ENCODE measurements at regions not wholly inside any gene's neighbourhood (a gene's known extent, or its start where the extent isn't known, plus 50 kb on each side); places are given as distances from the start of the nearest gene placed in this dataset.
"Not testable (repeated sequence)": the region's sequence is repeated elsewhere in the genome, so short reads cannot be mapped to it uniquely, and the experiment has no call there.

- no peaks in the 10 kb centered on the region for H3K4me1 ChIP-seq (ENCODE audit: control insufficient read depth, insufficient read depth, low read length, poor library complexity, severe bottlenecking)
- H3K36me3 ChIP-seq (ENCODE audit: control insufficient read depth, insufficient read depth, low read length): no peaks in the 10 kb centered on the region
- H3K9me3 ChIP-seq (ENCODE audit: control insufficient read depth, low read length): no peaks in the 10 kb centered on the region
Observed at GRCh38 chr2:21763501-21763900, 639.7 kb downstream of the TDRD15 start.

DNA sequence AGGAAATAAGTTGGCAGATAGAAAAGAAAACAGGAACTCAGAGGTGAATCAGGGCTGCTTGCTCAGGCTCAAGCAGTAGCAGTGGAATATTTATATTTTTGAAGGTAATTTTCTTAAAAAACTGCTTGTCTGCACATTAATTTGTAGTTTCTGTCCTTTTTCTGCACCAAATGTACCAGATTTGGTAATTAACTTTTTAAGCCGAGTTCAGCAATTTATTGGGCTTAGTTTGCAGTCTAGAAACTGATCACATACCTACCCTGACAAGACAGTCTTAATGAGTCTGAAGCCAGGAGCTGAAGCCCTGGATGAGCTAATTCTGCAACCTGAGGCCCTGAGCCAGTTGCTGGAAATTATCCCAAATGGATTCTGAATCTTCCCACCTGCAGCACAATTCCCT is 647.0 kb downstream of the TDRD15 start:
- no peak overlapping the region for H3K27ac ChIP-seq (ENCODE audit: low read depth, low read length, severe bottlenecking)
- WGBS, 2 experiments (ENCODE audit: insufficient coverage in 2 of 2): 100% methylated on average over 1 of the region's 1 CpG; no CpG with 5 or more reads in 1 of the 2 experiments
- no peaks in the 10 kb centered on the region for H3K36me3 ChIP-seq (ENCODE audit: control insufficient read depth, insufficient read depth, low read length)
- H3K4me1 ChIP-seq (ENCODE audit: control insufficient read depth, insufficient read depth, low read length, poor library complexity, severe bottlenecking): no peaks in the 10 kb centered on the region
- H3K4me3 ChIP-seq (ENCODE audit: extremely low read depth, insufficient read depth, low read length, poor library complexity, severe bottlenecking): no peak overlapping the region
- no peaks in the 10 kb centered on the region for H3K9me3 ChIP-seq (ENCODE audit: control insufficient read depth, low read length)

More at GRCh38 chr2:21763501-21763900, 639.7 kb downstream of the TDRD15 start:
- H3K27ac ChIP-seq (ENCODE audit: low read depth, low read length, severe bottlenecking): no peak overlapping the region
- H3K4me3 ChIP-seq (ENCODE audit: extremely low read depth, insufficient read depth, low read length, poor library complexity, severe bottlenecking): no peak overlapping the region

DNA sequence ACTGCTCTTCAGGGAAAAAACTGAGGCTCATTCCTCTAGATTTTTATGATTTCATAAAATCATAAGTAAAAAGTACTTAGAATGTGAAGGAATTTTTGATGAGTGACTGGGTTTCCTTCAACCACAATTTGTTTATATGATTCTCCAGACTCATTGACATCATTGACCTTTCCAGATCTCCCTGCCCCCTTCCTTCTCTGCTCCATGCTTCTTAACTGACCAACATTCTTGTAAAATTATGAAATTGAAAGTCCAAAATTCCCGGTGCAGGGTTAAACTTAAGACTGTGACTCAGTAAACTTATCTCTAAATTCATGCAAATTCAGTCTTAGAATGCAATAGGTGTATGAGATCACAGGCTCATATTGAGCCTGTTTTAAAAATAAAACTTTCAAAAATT is 648.9 kb downstream of the TDRD15 start:
- no CpG with 5 or more reads among the region's 1 CpG for WGBS, 2 experiments (ENCODE audit: insufficient coverage in 2 of 2)

GRCh38 chr2:21773168-21773567 is 649.4 kb downstream of the TDRD15 start:
- Histone ChIP-seq H3K4me1 (ENCODE audit: control insufficient read depth, insufficient read depth, low read length, poor library complexity, severe bottlenecking) (no peaks in the 10 kb centered on the region), H3K27ac (ENCODE audit: low read depth, low read length, severe bottlenecking) (no peak overlapping the region), H3K36me3 (ENCODE audit: control insufficient read depth, insufficient read depth, low read length) (no peaks in the 10 kb centered on the region), H3K9me3 (ENCODE audit: control insufficient read depth, low read length) (no peaks in the 10 kb centered on the region), H3K4me3 (ENCODE audit: extremely low read depth, insufficient read depth, low read length, poor library complexity, severe bottlenecking) (no peak overlapping the region)

More for the DNA sequence above, 648.9 kb downstream of the TDRD15 start:
- Histone ChIP-seq H3K4me3 (ENCODE audit: extremely low read depth, insufficient read depth, low read length, poor library complexity, severe bottlenecking) (no peak overlapping the region), H3K36me3 (ENCODE audit: control insufficient read depth, insufficient read depth, low read length) (no peaks in the 10 kb centered on the region), H3K9me3 (ENCODE audit: control insufficient read depth, low read length) (no peaks in the 10 kb centered on the region), H3K27ac (ENCODE audit: low read depth, low read length, severe bottlenecking) (no peak overlapping the region), H3K4me1 (ENCODE audit: control insufficient read depth, insufficient read depth, low read length, poor library complexity, severe bottlenecking) (no peaks in the 10 kb centered on the region)

GRCh38 chr2:21774691-21775368 is 651.1 kb downstream of the TDRD15 start:
- Histone ChIP-seq H3K27ac (ENCODE audit: low read depth, low read length, severe bottlenecking) (no peak overlapping the region), H3K4me3 (ENCODE audit: extremely low read depth, insufficient read depth, low read length, poor library complexity, severe bottlenecking) (no peak overlapping the region), H3K4me1 (ENCODE audit: control insufficient read depth, insufficient read depth, low read length, poor library complexity, severe bottlenecking) (no peaks in the 10 kb centered on the region), H3K36me3 (ENCODE audit: control insufficient read depth, insufficient read depth, low read length) (no peaks in the 10 kb centered on the region), H3K9me3 (ENCODE audit: control insufficient read depth, low read length) (no peaks in the 10 kb centered on the region)
- 40 to 60% methylated on average over 3 of the region's 6 CpGs for WGBS, 2 experiments (ENCODE audit: insufficient coverage in 2 of 2)

- no peak overlapping the region for H3K27ac ChIP-seq (ENCODE audit: low read depth, low read length, severe bottlenecking)
- no peaks in the 10 kb centered on the region for H3K36me3 ChIP-seq (ENCODE audit: control insufficient read depth, insufficient read depth, low read length)
- no peaks in the 10 kb centered on the region for H3K4me1 ChIP-seq (ENCODE audit: control insufficient read depth, insufficient read depth, low read length, poor library complexity, severe bottlenecking)
- WGBS, 2 experiments (ENCODE audit: insufficient coverage in 2 of 2): 100% methylated on average over 1 of the region's 1 CpG; no CpG with 5 or more reads in 1 of the 2 experiments
- no peaks in the 10 kb centered on the region for H3K9me3 ChIP-seq (ENCODE audit: control insufficient read depth, low read length)
- no peak overlapping the region for H3K4me3 ChIP-seq (ENCODE audit: extremely low read depth, insufficient read depth, low read length, poor library complexity, severe bottlenecking)
Observed at GRCh38 chr2:21779786-21780185, 656.0 kb downstream of the TDRD15 start.

- H3K4me1 ChIP-seq (ENCODE audit: control insufficient read depth, insufficient read depth, low read length, poor library complexity, severe bottlenecking): no peaks in the 10 kb centered on the region
- no peak overlapping the region for H3K27ac ChIP-seq (ENCODE audit: low read depth, low read length, severe bottlenecking)
- H3K36me3 ChIP-seq (ENCODE audit: control insufficient read depth, insufficient read depth, low read length): no peaks in the 10 kb centered on the region
- no peaks in the 10 kb centered on the region for H3K9me3 ChIP-seq (ENCODE audit: control insufficient read depth, low read length)
- H3K4me3 ChIP-seq (ENCODE audit: extremely low read depth, insufficient read depth, low read length, poor library complexity, severe bottlenecking): no peak overlapping the region
- WGBS, 2 experiments (ENCODE audit: insufficient coverage in 2 of 2): 82 to 100% methylated on average over 2 of the region's 2 CpGs
Observed at GRCh38 chr2:21781962-21782361, 658.2 kb downstream of the TDRD15 start.

- Histone ChIP-seq H3K9me3 (ENCODE audit: control insufficient read depth, low read length) (no peaks in the 10 kb centered on the region), H3K4me1 (ENCODE audit: control insufficient read depth, insufficient read depth, low read length, poor library complexity, severe bottlenecking) (no peaks in the 10 kb centered on the region), H3K4me3 (ENCODE audit: extremely low read depth, insufficient read depth, low read length, poor library complexity, severe bottlenecking) (no peak overlapping the region), H3K36me3 (ENCODE audit: control insufficient read depth, insufficient read depth, low read length) (no peaks in the 10 kb centered on the region), H3K27ac (ENCODE audit: low read depth, low read length, severe bottlenecking) (no peak overlapping the region)
- 81 to 83% methylated on average over 3 of the region's 6 CpGs for WGBS, 2 experiments (ENCODE audit: insufficient coverage in 2 of 2)
Observed at GRCh38 chr2:21782866-21783265, 659.1 kb downstream of the TDRD15 start.

- no peak overlapping the region for H3K27ac ChIP-seq (ENCODE audit: low read depth, low read length, severe bottlenecking)
- H3K4me3 ChIP-seq (ENCODE audit: extremely low read depth, insufficient read depth, low read length, poor library complexity, severe bottlenecking): no peak overlapping the region
- WGBS, 2 experiments (ENCODE audit: insufficient coverage in 2 of 2): no CpG with 5 or more reads among the region's 1 CpG
- H3K4me1 ChIP-seq (ENCODE audit: control insufficient read depth, insufficient read depth, low read length, poor library complexity, severe bottlenecking): no peaks in the 10 kb centered on the region
- no peaks in the 10 kb centered on the region for H3K9me3 ChIP-seq (ENCODE audit: control insufficient read depth, low read length)
- no peaks in the 10 kb centered on the region for H3K36me3 ChIP-seq (ENCODE audit: control insufficient read depth, insufficient read depth, low read length)
Observed at GRCh38 chr2:21787941-21788340, 664.2 kb downstream of the TDRD15 start.

- H3K27ac ChIP-seq (ENCODE audit: low read depth, low read length, severe bottlenecking); H3K36me3 ChIP-seq (ENCODE audit: control insufficient read depth, insufficient read depth, low read length); H3K4me3 ChIP-seq (ENCODE audit: extremely low read depth, insufficient read depth, low read length, poor library complexity, severe bottlenecking); H3K4me1 ChIP-seq (ENCODE audit: control insufficient read depth, insufficient read depth, low read length, poor library complexity, severe bottlenecking); H3K9me3 ChIP-seq (ENCODE audit: control insufficient read depth, low read length): not testable (repeated sequence)
- WGBS, 2 experiments (ENCODE audit: insufficient coverage in 2 of 2): 82 to 85% methylated on average over 4 to 5 of the region's 6 CpGs
Observed at GRCh38 chr2:21790311-21790710, 666.5 kb downstream of the TDRD15 start.

GRCh38 chr2:21792571-21792970 is 668.8 kb downstream of the TDRD15 start:
- H3K4me1 ChIP-seq (ENCODE audit: control insufficient read depth, insufficient read depth, low read length, poor library complexity, severe bottlenecking): no peaks in the 10 kb centered on the region
- H3K27ac ChIP-seq (ENCODE audit: low read depth, low read length, severe bottlenecking): no peak overlapping the region
- H3K36me3 ChIP-seq (ENCODE audit: control insufficient read depth, insufficient read depth, low read length): no peaks in the 10 kb centered on the region
- no peaks in the 10 kb centered on the region for H3K9me3 ChIP-seq (ENCODE audit: control insufficient read depth, low read length)
- no peak overlapping the region for H3K4me3 ChIP-seq (ENCODE audit: extremely low read depth, insufficient read depth, low read length, poor library complexity, severe bottlenecking)
